ENCODE measurements at regions not wholly inside any gene's neighbourhood (a gene's known extent, or its start where the extent isn't known, plus 50 kb on each side); places are given as distances from the start of the nearest gene placed in this dataset.

GRCh38 chr7:155955367-155955635, 143.0 kb upstream of the SHH start:
- intact Hi-C loops (cut with micrococcal nuclease): no loop called here
- no peaks in the 10 kb centered on the region for H3K4me1 Mint-ChIP-seq (ENCODE audit: low read depth)
- no peak for ATAC-seq
- no peaks in the 10 kb centered on the region for H3K36me3 Mint-ChIP-seq (ENCODE audit: low read depth)
- no peak for DNase-seq
- CTCF ChIA-PET: no interaction called here
- no peak overlapping the region for H3K27ac Mint-ChIP-seq
- TF ChIP-seq CTCF (IDR thresholded peaks at IDR 0.05): no peak
- POLR2A ChIA-PET: no interaction called here
- no peak overlapping the region for H3K4me3 Mint-ChIP-seq
- no peaks in the 10 kb centered on the region for H3K27me3 Mint-ChIP-seq
- H3K9me3 Mint-ChIP-seq: no peaks in the 10 kb centered on the region

GRCh38 chr7:155954550-155955366, 142.5 kb upstream of the SHH start:
- Mint-ChIP-seq H3K36me3 (ENCODE audit: low read depth) (no peaks in the 10 kb centered on the region), H3K27ac (no peak overlapping the region), H3K9me3 (no peaks in the 10 kb centered on the region), H3K27me3 (no peaks in the 10 kb centered on the region), H3K4me1 (ENCODE audit: low read depth) (no peaks in the 10 kb centered on the region), H3K4me3 (no peak overlapping the region)
- DNase-seq: no peak
- POLR2A ChIA-PET: no interaction called here
- intact Hi-C loops (cut with micrococcal nuclease): no loop called here
- CTCF ChIA-PET: no interaction called here
- no peak for TF ChIP-seq CTCF (IDR thresholded peaks at IDR 0.05)
- ATAC-seq: no peak

DNA sequence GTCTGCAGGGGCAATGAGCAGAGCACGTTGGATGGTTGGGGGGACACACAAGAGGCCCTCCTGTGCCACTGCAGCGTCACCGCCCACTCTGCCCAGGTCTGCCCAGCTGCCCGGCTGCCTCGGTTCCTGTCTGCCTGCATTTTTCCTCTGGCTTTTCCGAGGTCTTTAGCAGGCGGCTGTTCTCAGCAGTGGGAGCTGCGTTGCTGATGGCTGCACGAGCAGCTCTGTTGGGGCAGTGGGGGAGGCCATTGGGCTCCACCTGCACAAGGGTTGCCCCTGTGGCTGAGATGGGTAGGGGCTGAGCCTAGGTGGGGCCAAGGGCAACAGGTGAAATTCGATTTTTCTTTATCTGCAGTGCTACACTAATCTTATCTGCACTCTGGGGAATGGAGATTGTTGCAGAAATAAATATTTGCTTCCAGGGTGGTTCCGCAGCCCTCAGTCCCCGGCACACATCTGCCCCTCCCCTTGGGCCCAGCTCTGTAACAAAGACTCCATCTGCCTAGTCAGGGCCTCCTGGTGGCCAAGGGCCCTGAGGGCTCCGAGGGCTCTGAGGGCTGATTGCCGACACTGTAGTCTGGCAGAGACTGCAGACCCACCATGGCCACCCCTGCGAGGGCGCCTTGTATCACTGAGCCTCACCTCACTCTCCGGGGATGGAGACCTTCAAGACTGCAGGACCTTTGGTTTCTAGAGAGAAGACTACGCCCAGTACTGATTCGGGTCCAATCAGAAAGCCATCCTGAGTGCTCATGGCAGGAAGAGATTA, 141.7 kb upstream of the SHH start:
- no peak overlapping the region for H3K27ac Mint-ChIP-seq
- intact Hi-C loops (cut with micrococcal nuclease): no loop called here
- ChIA-PET POLR2A (no interaction called here), CTCF (no interaction called here)
- no peaks in the 10 kb centered on the region for H3K36me3 Mint-ChIP-seq (ENCODE audit: low read depth)
- DNase-seq: no peak
- H3K27me3 Mint-ChIP-seq: no peaks in the 10 kb centered on the region
- ATAC-seq: no peak
- no peak overlapping the region for H3K4me3 Mint-ChIP-seq
- no peak for TF ChIP-seq CTCF (IDR thresholded peaks at IDR 0.05)
- no peaks in the 10 kb centered on the region for H3K4me1 Mint-ChIP-seq (ENCODE audit: low read depth)
- no peaks in the 10 kb centered on the region for H3K9me3 Mint-ChIP-seq

DNA sequence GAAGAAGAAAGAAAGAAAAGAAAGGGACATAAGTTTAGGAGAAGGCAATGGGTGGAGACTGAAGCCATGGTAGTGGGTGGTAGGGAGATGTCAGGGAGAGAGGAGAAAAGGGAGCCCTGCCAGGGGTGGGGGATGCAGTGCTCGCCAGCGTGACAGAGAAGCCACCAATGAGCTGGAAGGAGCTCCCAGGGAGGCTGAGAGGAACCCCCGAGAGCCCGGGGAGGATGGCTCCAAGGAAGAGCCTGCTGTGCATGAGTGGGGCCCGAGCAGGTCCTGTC, 141.2 kb upstream of the SHH start:
- TF ChIP-seq CTCF (IDR thresholded peaks at IDR 0.05): no peak
- H3K36me3 Mint-ChIP-seq (ENCODE audit: low read depth): no peaks in the 10 kb centered on the region
- no peak overlapping the region for H3K27ac Mint-ChIP-seq
- H3K27me3 Mint-ChIP-seq: no peaks in the 10 kb centered on the region
- no peak overlapping the region for H3K4me3 Mint-ChIP-seq
- ChIA-PET POLR2A (no interaction called here), CTCF (no interaction called here)
- no peaks in the 10 kb centered on the region for H3K4me1 Mint-ChIP-seq (ENCODE audit: low read depth)
- DNase-seq (no peak), ATAC-seq (no peak)
- intact Hi-C loops (cut with micrococcal nuclease): no loop called here
- no peaks in the 10 kb centered on the region for H3K9me3 Mint-ChIP-seq

- no peak for TF ChIP-seq CTCF (IDR thresholded peaks at IDR 0.05)
- H3K27me3 Mint-ChIP-seq: peaks cover 5% of the 10 kb centered on the region
- no peak overlapping the region for H3K4me3 Mint-ChIP-seq
- no peaks in the 10 kb centered on the region for H3K9me3 Mint-ChIP-seq
- CTCF ChIA-PET: no interaction called here
- POLR2A ChIA-PET: no interaction called here
- H3K4me1 Mint-ChIP-seq (ENCODE audit: low read depth): no peaks in the 10 kb centered on the region
- DNase-seq (peak; percentile 32), ATAC-seq (peak; percentile 64)
- intact Hi-C loops (cut with micrococcal nuclease): no loop called here
- H3K27ac Mint-ChIP-seq: no peak overlapping the region
- H3K36me3 Mint-ChIP-seq (ENCODE audit: low read depth): no peaks in the 10 kb centered on the region
These were observed 139.4 kb upstream of the SHH start for GRCh38 chr7:155951554-155952158.
